HG02588 (cell line): ENCODE measurements at regions not wholly inside any gene's neighbourhood (a gene's known extent, or its start where the extent isn't known, plus 50 kb on each side); places are given as distances from the start of the nearest gene placed in this dataset.
A peak's percentile ranks its signal among the peaks of the same experiment; 100 is the strongest.

Source experiments
- ATAC-seq: cut with Tn5 transposase; IDR thresholded peaks from one replicate; pipeline ENCODE4 v1.9.1; 2021; ENCODE audit warnings: mild to moderate bottlenecking, moderate library complexity; ENCODE audit not compliant: unreplicated experiment

GRCh38 chr3:6125520-6125919 is 735.4 kb upstream of the GRM7 start:
- no peak for ATAC-seq

GRCh38 chr3:6132684-6133432 is 728.1 kb upstream of the GRM7 start:
- ATAC-seq, result no peak

- no peak for ATAC-seq
Measured at GRCh38 chr3:6142707-6143106, 718.2 kb upstream of the GRM7 start.

GRCh38 chr3:6147883-6148282 is 713.0 kb upstream of the GRM7 start:
- ATAC-seq, result no peak

GRCh38 chr3:6155650-6156338 is 705.1 kb upstream of the GRM7 start:
- ATAC-seq, result no peak

DNA sequence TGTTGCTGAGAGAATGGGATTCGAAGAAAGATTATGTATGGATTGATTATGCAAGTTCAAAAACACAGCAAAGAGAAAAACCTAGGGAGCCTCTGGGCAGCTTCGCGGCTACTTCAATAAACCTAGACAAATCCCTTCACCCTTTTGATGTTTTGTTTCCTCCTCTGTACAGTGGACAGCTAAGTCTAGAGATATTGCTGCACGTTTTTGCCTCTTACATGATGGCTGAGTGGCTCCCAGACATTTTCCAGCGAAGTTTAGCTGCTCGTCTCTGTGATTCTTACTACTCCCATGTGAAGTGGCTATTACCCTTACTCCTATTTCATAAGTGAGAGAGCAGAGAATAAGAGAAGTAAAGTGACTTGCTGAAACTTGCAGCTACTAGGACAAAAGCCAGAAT is 695.0 kb upstream of the GRM7 start:
- ATAC-seq, result no peak

DNA sequence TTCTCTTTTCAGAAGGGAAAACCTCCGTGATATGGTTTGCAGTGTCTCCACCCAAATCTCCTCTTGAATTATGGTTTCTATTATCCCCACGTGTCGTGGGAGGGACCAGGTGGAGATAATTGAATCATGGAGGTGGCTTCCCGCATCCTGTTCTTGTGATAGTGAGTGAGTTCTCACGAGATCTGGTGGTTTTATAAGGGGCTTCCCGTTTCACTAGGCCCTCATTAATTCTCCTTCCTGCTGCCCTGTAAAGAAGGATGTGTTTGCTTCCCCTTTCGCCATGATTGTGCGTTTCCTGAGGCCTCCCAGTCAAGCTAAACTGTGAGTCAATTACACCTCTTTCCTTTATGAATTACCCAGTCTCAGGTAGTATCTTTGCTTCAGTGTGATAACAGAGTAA is 692.7 kb upstream of the GRM7 start:
- ATAC-seq, result no peak

GRCh38 chr3:6172871-6173642 is 687.9 kb upstream of the GRM7 start:
- no peak for ATAC-seq

- no peak for ATAC-seq
Measured at GRCh38 chr3:6177417-6177816, 683.5 kb upstream of the GRM7 start.

DNA sequence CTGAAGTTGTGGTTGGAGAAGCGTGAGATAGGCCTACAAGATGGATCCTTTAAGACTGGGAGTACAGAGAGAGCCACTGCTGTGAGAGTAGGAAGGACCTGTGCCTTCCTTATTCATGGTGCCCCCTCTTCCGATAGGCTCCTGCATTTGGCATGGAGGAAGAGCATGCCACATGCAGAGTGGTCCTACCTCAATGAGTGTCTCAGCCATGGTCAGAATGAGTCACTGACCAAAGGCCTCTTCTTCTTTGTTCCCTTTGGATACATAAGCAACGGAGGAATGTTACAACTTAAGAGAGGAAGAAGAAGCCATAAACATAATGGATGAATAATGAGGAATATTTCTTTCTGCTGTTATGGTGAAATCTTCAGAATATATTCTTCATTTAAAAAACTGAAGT is 681.2 kb upstream of the GRM7 start:
- no peak for ATAC-seq

GRCh38 chr3:6180171-6180570 is 680.7 kb upstream of the GRM7 start:
- ATAC-seq, result no peak

DNA sequence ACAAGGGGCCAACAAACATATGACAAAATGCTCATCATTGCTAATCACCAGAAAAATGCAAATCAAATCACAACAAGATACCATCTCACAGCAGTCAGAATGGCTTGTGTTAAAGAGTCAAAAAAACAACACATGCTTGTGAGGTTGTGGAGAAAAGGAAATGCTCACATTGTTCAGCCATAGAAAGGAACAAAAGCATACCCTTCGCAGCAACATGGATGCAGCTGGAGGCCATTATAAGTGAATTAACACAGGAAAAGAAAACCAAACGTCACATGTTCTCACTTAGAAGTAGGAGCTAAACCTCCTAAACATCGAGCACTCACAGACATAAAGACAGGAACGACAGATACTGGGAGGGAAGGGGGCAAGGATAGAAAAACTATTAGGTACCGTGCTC is 678.4 kb upstream of the GRM7 start:
- ATAC-seq, result no peak

DNA sequence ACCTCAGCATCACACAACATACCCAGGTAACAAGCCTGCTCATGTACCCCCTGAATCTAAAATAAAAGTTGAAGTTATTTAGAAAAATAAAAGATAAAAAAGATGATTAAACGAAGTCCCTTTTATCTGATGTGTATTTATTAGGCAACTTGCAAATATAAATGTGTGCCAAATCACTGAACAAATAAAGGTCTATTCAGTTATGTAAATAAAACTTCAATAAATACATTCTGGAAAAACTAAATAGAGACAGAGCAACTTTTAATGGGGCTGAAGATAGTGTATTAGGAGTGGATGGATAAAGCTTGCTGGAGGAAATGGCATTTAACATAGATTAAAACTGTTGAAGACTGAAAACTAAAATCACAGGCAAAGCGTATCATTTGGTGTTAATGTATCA is 678.0 kb upstream of the GRM7 start:
- ATAC-seq, result no peak

GRCh38 chr3:6189384-6189783 is 671.5 kb upstream of the GRM7 start:
- ATAC-seq, result no peak

- ATAC-seq, result no peak
Measured at GRCh38 chr3:6204891-6205290, 656.0 kb upstream of the GRM7 start.

GRCh38 chr3:6216135-6217026 is 644.5 kb upstream of the GRM7 start:
- ATAC-seq, result no peak

DNA sequence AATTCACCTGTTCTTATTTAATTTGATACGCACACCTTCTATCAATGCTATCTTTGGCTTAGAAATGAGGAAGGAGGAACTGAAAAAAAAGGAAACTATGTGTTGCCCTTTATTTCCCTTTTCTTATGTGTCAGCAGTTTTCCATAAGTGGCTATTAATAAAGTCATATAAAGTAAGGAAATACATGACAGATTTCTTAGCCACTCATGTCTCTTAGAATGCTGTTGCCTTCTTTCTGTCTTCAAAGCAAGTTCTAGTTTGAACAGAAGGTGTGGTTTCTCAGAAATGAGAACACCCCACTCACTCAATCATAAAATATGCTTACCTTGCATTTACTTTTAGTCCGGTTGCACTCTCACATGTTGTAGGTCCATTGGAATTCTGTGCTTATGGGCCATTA is 640.5 kb upstream of the GRM7 start:
- ATAC-seq, result no peak

GRCh38 chr3:6222069-6222468 is 638.8 kb upstream of the GRM7 start:
- ATAC-seq, result no peak

GRCh38 chr3:6223572-6223971 is 637.3 kb upstream of the GRM7 start:
- no peak for ATAC-seq

GRCh38 chr3:6228958-6229683 is 631.8 kb upstream of the GRM7 start:
- peak; percentile 4 for ATAC-seq
